Cardiac muscle cell (in vitro differentiated cells and primary cell): ENCODE measurements at regions not wholly inside any gene's neighbourhood (a gene's known extent, or its start where the extent isn't known, plus 50 kb on each side); places are given as distances from the start of the nearest gene placed in this dataset.

Source experiments
- DNase-seq, 2 donors: peaks; one replicate each; pipeline versions ENCODE4 v3.0.0 to v3.0.0-alpha.2; 2010 to 2017; ENCODE audit warnings: low read depth in 1 of 2, low spot score in 1 of 2
- H3K27ac ChIP-seq: fragments of 200-600 bp; sonication (generic); 2 replicates; pipeline ENCODE4 v1.5.1; 2016
- H3K27me3 ChIP-seq: fragments of 200-600 bp; sonication (generic); 2 replicates; pipeline ENCODE4 v1.6.0; 2016; ENCODE audit warnings: control low read depth
- H3K36me3 ChIP-seq: fragments of 200-600 bp; sonication (generic); 2 replicates; pipeline ENCODE4 v1.5.1; 2016; ENCODE audit warnings: control low read depth
- H3K4me1 ChIP-seq: fragments of 200-600 bp; sonication (generic); 2 replicates; pipeline ENCODE4 v1.8.1; 2017; ENCODE audit warnings: low read depth, mild to moderate bottlenecking, mixed run types
- H3K4me3 ChIP-seq: fragments of 200-600 bp; sonication (generic); 2 replicates; pipeline ENCODE4 v1.5.1; 2016; ENCODE audit warnings: mild to moderate bottlenecking
- H3K9me3 ChIP-seq: fragments of 200-600 bp; sonication (generic); 2 replicates; pipeline ENCODE4 v1.5.1; 2017; ENCODE audit warnings: low read depth, mild to moderate bottlenecking, control low read depth
- CTCF ChIP-seq: IDR thresholded peaks from 2 replicates; pipeline ENCODE4 v1.5.1; 2012; ENCODE audit warnings: low read depth, mild to moderate bottlenecking, low read length

- TF ChIP-seq CTCF = no peak
- no peak for DNase-seq
- Histone ChIP-seq H3K9me3 (no peaks in the 10 kb centered on the region), H3K4me3 (no peak overlapping the region), H3K27ac (no peak overlapping the region), H3K36me3 (no peaks in the 10 kb centered on the region), H3K4me1 (peaks cover 3% of the 10 kb centered on the region), H3K27me3 (no peaks in the 10 kb centered on the region)
Observed at GRCh38 chr2:106025796-106026195, 168.3 kb downstream of the UXS1 start.

DNA sequence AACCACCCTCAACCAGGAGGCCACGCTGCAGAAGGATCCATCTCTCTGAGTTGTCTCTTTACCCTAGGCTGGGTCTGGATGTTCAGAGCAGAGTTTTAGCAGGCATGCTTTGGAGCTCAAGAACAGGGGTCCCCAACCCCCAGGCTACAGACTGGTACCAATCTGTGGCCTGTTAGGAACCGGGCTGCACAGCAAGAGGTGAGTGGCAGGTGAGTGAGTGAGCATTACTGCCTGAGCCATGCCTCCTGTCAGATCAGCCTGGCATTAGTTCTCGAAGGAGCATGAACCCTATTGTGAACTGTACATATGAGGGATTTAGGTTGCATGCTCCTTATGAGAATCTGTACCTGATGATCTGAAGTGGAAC is 172.5 kb downstream of the UXS1 start:
- no peak overlapping the region for H3K4me3 ChIP-seq
- H3K27ac ChIP-seq = no peak overlapping the region
- H3K4me1 ChIP-seq = no peaks in the 10 kb centered on the region
- no peaks in the 10 kb centered on the region for H3K9me3 ChIP-seq
- DNase-seq = no peak
- H3K36me3 ChIP-seq = no peaks in the 10 kb centered on the region
- H3K27me3 ChIP-seq = no peaks in the 10 kb centered on the region
- TF ChIP-seq CTCF = no peak

DNA sequence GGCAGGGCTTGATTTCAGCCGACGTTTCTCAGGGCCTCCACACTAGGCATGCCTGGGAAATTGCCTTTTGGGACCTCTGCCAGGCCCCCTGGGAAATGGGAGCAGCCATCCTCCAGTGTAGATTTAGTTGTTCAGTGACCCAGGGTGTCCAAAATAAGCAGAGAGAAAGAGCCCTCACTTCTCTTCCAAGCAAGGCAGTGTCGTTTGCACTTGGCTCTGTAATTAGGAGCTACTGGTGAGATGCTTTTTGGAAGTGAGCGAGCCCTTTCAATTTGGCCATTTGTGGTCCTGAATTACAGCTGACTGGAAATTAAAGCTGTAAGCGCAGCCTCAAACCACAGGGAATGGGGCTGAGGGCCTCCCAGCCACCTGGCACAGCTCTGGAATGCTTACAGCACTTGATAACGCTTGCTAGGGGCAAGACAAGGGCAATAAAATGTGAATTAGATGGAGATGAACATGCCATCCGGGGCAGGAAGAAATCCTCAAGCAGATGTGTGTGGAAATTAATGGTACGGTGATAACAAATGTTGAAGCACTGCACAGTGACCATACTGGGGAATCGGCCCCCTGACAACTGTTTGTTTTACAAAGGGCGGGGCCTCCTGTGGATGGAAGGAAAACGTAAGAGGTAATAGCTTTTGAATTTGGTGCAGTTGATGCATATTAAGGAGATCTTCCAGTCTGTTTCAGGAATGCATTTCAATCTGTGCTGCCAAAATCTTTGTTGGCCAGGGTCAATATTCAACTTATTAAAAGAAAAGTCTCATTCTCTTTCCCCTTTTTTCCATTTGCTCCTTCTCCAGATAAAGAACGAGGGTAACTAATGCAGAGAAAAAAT is 173.1 kb downstream of the UXS1 start:
- Histone ChIP-seq H3K4me3 (no peak overlapping the region), H3K36me3 (no peaks in the 10 kb centered on the region), H3K4me1 (no peaks in the 10 kb centered on the region), H3K27me3 (no peaks in the 10 kb centered on the region), H3K9me3 (no peaks in the 10 kb centered on the region), H3K27ac (no peak overlapping the region)
- DNase-seq = peak; percentile 13 to 52
- TF ChIP-seq CTCF = no peak

DNA sequence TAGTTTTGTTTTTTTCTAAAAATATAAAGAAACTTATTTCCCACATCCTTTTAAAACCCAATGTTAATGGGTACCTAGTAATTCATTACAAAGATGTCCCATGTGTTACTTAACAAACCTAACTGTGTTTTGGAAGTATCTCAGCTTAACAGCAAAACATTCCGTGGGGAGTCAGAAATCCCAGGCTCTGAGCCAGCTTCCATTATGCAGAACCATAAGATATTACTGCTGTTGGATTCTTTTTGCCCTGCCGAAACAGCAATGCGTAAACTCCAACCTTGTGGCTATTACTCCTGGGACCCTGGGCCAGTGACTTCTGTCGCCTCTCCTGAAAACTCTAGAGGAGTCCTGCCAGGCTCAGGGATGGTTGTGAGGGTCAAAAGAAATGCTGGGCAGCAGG is 174.1 kb downstream of the UXS1 start:
- no peaks in the 10 kb centered on the region for H3K9me3 ChIP-seq
- peak in 1 of 2 donors; percentile 74 for DNase-seq
- H3K4me3 ChIP-seq = no peak overlapping the region
- no peaks in the 10 kb centered on the region for H3K4me1 ChIP-seq
- TF ChIP-seq CTCF = no peak
- no peak overlapping the region for H3K27ac ChIP-seq
- H3K27me3 ChIP-seq = no peaks in the 10 kb centered on the region
- H3K36me3 ChIP-seq = no peaks in the 10 kb centered on the region

DNA sequence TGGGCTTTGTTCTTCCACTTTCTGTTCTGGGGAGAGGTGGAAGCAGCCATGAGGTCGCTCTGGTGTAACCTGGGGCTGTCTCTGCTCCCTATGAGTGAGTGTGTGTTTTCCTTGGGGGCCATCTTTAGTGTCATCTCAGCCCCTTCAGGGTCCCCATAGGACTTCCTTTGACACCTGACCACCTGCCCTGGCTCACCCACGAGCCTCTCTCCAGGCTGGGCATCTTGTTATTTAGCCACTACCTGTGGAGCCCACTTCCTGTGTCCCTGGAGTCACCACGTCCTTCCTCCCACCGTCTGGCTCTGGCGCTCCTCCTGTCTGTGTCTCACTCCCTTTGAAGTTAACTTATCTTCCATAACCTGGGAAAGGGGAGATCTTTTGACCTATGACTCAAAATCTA is 176.0 kb downstream of the UXS1 start:
- H3K9me3 ChIP-seq = no peaks in the 10 kb centered on the region
- H3K27me3 ChIP-seq = no peaks in the 10 kb centered on the region
- TF ChIP-seq CTCF = no peak
- no peaks in the 10 kb centered on the region for H3K4me1 ChIP-seq
- DNase-seq = no peak
- H3K27ac ChIP-seq = no peak overlapping the region
- H3K4me3 ChIP-seq = no peak overlapping the region
- H3K36me3 ChIP-seq = no peaks in the 10 kb centered on the region
